Smooth muscle cell (in vitro differentiated cells): ENCODE measurements at regions not wholly inside any gene's neighbourhood (a gene's known extent, or its start where the extent isn't known, plus 50 kb on each side); places are given as distances from the start of the nearest gene placed in this dataset.

ENCODE experiments used
- DNase-seq: peaks from one replicate; lab custom pipeline; 2025; ENCODE audit not compliant: unreplicated experiment; lab: John Stamatoyannopoulos, UW
- H2AFZ ChIP-seq: fragments of 200-600 bp; sonication (generic); 2 replicates; pipeline ENCODE4 v1.6.0; 2016; ENCODE audit warnings: antibody characterized with exemption, low read depth, mild to moderate bottlenecking
- H3F3A ChIP-seq: fragments of 200-600 bp; sonication (generic); 2 replicates; pipeline ENCODE4 v1.6.0; 2017; ENCODE audit warnings: antibody characterized with exemption, low read depth
- H3K27ac ChIP-seq: fragments of 200-600 bp; sonication (generic); 2 replicates; pipeline ENCODE4 v1.5.1; 2016; ENCODE audit warnings: low read depth, mild to moderate bottlenecking
- H3K27me3 ChIP-seq: fragments of 200-600 bp; sonication (generic); 2 replicates; pipeline ENCODE4 v1.6.1; 2016; ENCODE audit warnings: low read depth, mild to moderate bottlenecking
- H3K36me3 ChIP-seq: fragments of 200-600 bp; sonication (generic); 2 replicates; pipeline ENCODE4 v1.5.1; 2016; ENCODE audit warnings: low read depth
- H3K4me1 ChIP-seq: fragments of 200-600 bp; sonication (generic); 2 replicates; pipeline ENCODE4 v1.5.1; 2016; ENCODE audit warnings: low read depth
- H3K4me2 ChIP-seq: fragments of 200-600 bp; sonication (generic); 2 replicates; pipeline ENCODE4 v1.6.0; 2016; ENCODE audit warnings: mild to moderate bottlenecking
- H3K4me3 ChIP-seq: fragments of 200-600 bp; sonication (generic); 2 replicates; pipeline ENCODE4 v1.5.1; 2016; ENCODE audit warnings: mild to moderate bottlenecking
- H3K79me2 ChIP-seq: fragments of 200-600 bp; sonication (generic); 2 replicates; pipeline ENCODE4 v1.6.0; 2016; ENCODE audit warnings: low read depth, mild to moderate bottlenecking
- H3K9ac ChIP-seq: fragments of 200-600 bp; sonication (generic); 2 replicates; pipeline ENCODE4 v1.6.0; 2016; ENCODE audit warnings: low read depth
- H3K9me3 ChIP-seq: fragments of 200-600 bp; sonication (generic); replicated peaks from 2 replicates; pipeline ENCODE4 v1.5.1; 2016; ENCODE audit warnings: low read depth
- H4K20me1 ChIP-seq: fragments of 200-600 bp; sonication (generic); 2 replicates; pipeline ENCODE4 v1.6.0; 2016; ENCODE audit warnings: low read depth
- CTCF ChIP-seq: fragments of 200-600 bp; sonication (generic); IDR thresholded peaks from 2 replicates; pipeline ENCODE4 v1.5.1; 2017; ENCODE audit warnings: borderline replicate concordance, mild to moderate bottlenecking, antibody characterized with exemption; ENCODE audit not compliant: insufficient read depth, poor library complexity, severe bottlenecking
- WGBS: methylation state at CpG from one replicate; pipeline ENCODE4 v1.1.7; 2016; ENCODE audit warnings: low lambda C conversion rate; 5-methylcytosine and 5-hydroxymethylcytosine counted together

DNA sequence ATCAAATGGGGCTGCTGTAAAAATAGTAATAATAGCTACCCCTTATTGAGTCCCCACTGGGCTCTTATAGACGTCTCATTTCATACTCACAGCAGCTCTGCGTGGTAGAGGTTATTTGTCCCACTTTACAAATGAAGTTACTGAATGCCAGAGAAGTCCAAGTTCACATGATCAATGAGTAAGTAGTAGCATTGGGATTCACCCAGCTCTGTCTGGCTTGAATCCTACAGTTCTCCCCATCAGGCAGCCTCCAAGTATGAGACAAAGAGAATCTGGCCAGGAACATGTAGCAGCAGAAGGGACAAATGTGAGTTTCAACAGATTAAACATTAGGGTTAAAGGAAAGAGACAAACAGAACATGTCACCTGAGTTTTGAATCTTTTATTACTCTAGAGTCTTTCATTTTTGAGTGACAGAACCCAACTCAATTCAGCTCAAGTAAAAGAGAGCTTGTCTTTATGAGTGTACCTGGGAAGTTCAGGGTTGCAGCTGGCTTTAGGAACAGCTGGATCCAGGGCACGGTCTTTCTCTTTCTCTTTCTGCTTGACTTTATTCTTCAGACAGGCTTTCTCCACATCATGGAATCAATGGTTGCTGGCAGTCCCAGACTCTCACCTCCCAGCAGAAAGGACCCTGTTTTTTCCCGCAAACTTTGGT, 64.1 kb upstream of the JDP2 start:
- 92% methylated on average over 4 of the region's 4 CpGs for WGBS
- Histone ChIP-seq H3K9me3 (no peaks in the 10 kb centered on the region), H3K9ac (no peak overlapping the region), H3K4me3 (no peak overlapping the region), H2AFZ (no peak overlapping the region), H4K20me1 (no peaks in the 10 kb centered on the region), H3F3A (no peaks in the 10 kb centered on the region), H3K79me2 (no peaks in the 10 kb centered on the region), H3K4me2 (no peak overlapping the region), H3K36me3 (no peaks in the 10 kb centered on the region), H3K27ac (no peak overlapping the region), H3K4me1 (no peaks in the 10 kb centered on the region), H3K27me3 (peaks cover 16% of the 10 kb centered on the region)
- DNase-seq, result no peak
- no peak for TF ChIP-seq CTCF

- Histone ChIP-seq H3K79me2 (no peaks in the 10 kb centered on the region), H3K27ac (no peak overlapping the region), H3K4me3 (no peak overlapping the region), H3F3A (no peaks in the 10 kb centered on the region), H3K4me1 (no peaks in the 10 kb centered on the region), H3K4me2 (no peak overlapping the region), H2AFZ (no peak overlapping the region), H4K20me1 (no peaks in the 10 kb centered on the region), H3K9ac (no peak overlapping the region), H3K27me3 (peaks cover 19% of the 10 kb centered on the region), H3K36me3 (no peaks in the 10 kb centered on the region), H3K9me3 (no peaks in the 10 kb centered on the region)
- WGBS, result 79% methylated on average over 2 of the region's 2 CpGs
- TF ChIP-seq CTCF, result no peak
- no peak for DNase-seq
These were observed 62.7 kb upstream of the JDP2 start for GRCh38 chr14:75365116-75365515.

DNA sequence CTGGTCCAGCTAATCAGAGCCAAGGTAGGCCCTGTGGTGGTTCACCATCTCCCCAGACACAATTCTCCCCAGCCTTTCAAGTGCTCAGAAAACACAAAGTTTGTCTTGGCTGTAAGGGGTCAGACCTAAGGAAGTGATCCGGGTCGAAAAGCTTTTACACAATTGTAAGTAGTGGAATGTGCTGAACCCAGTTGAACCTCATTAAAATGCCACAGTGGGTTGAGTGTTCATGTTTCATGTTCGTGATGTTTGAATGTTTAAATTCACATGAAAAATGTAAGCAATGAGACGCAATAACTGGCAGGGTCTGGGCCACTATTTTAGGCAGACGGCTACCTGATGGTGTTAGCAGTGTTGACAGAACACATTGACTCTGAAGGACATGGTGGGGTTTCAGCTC, 60.9 kb upstream of the JDP2 start:
- WGBS, result 87% methylated on average over 5 of the region's 5 CpGs
- no peaks in the 10 kb centered on the region for H3K4me1 ChIP-seq
- peaks cover 19% of the 10 kb centered on the region for H3K27me3 ChIP-seq
- no peaks in the 10 kb centered on the region for H3F3A ChIP-seq
- H3K79me2 ChIP-seq, result no peaks in the 10 kb centered on the region
- H3K9me3 ChIP-seq, result no peaks in the 10 kb centered on the region
- H3K27ac ChIP-seq, result no peak overlapping the region
- H3K4me2 ChIP-seq, result no peak overlapping the region
- no peak for DNase-seq
- H4K20me1 ChIP-seq, result no peaks in the 10 kb centered on the region
- TF ChIP-seq CTCF, result no peak
- H2AFZ ChIP-seq, result no peak overlapping the region
- H3K9ac ChIP-seq, result no peak overlapping the region
- H3K4me3 ChIP-seq, result no peak overlapping the region
- H3K36me3 ChIP-seq, result no peaks in the 10 kb centered on the region

- no peak overlapping the region for H2AFZ ChIP-seq
- no peaks in the 10 kb centered on the region for H3F3A ChIP-seq
- 94% methylated on average over 1 of the region's 1 CpG for WGBS
- no peaks in the 10 kb centered on the region for H3K4me1 ChIP-seq
- no peaks in the 10 kb centered on the region for H4K20me1 ChIP-seq
- no peak overlapping the region for H3K9ac ChIP-seq
- no peak overlapping the region for H3K4me2 ChIP-seq
- peaks cover 17% of the 10 kb centered on the region for H3K27me3 ChIP-seq
- H3K4me3 ChIP-seq, result no peak overlapping the region
- no peaks in the 10 kb centered on the region for H3K9me3 ChIP-seq
- no peak overlapping the region for H3K27ac ChIP-seq
- TF ChIP-seq CTCF, result no peak
- DNase-seq, result no peak
- no peaks in the 10 kb centered on the region for H3K79me2 ChIP-seq
- H3K36me3 ChIP-seq, result no peaks in the 10 kb centered on the region
These were observed 59.5 kb upstream of the JDP2 start for GRCh38 chr14:75368333-75368732.
